ENCODE measurements at regions not wholly inside any gene's neighbourhood (a gene's known extent, or its start where the extent isn't known, plus 50 kb on each side); places are given as distances from the start of the nearest gene placed in this dataset.

- H3K27me3 ChIP-seq (ENCODE audit: low read depth): no peaks in the 10 kb centered on the region
- no peak overlapping the region for H3K27ac ChIP-seq (replicated peaks)
- intact Hi-C loops (cut with micrococcal nuclease): no loop called here
- no peak overlapping the region for H3K4me3 ChIP-seq
- DNase-seq: no peak
- peaks cover 29% of the 10 kb centered on the region for H3K4me1 ChIP-seq
- no peak for TF ChIP-seq CTCF (IDR thresholded peaks at IDR 0.05; ENCODE audit: borderline replicate concordance)
- no peaks in the 10 kb centered on the region for H3K36me3 ChIP-seq
- no peaks in the 10 kb centered on the region for H3K9me3 ChIP-seq (replicated peaks)
Observed at GRCh38 chr10:3928569-3928968, 143.6 kb upstream of the KLF6 start.

- intact Hi-C loops (cut with micrococcal nuclease): no loop called here
- DNase-seq: no peak
- H3K27ac ChIP-seq (replicated peaks): no peak overlapping the region
- H3K4me1 ChIP-seq: peaks cover 29% of the 10 kb centered on the region
- H3K27me3 ChIP-seq (ENCODE audit: low read depth): no peaks in the 10 kb centered on the region
- no peaks in the 10 kb centered on the region for H3K36me3 ChIP-seq
- H3K4me3 ChIP-seq: no peak overlapping the region
- H3K9me3 ChIP-seq (replicated peaks): no peaks in the 10 kb centered on the region
- no peak for TF ChIP-seq CTCF (IDR thresholded peaks at IDR 0.05; ENCODE audit: borderline replicate concordance)
Observed at GRCh38 chr10:3928078-3928477, 143.1 kb upstream of the KLF6 start.

GRCh38 chr10:3926675-3927525 is 141.9 kb upstream of the KLF6 start:
- H3K4me1 ChIP-seq: peaks cover 36% of the 10 kb centered on the region
- intact Hi-C loops (cut with micrococcal nuclease): no loop called here
- H3K36me3 ChIP-seq: no peaks in the 10 kb centered on the region
- no peak for TF ChIP-seq CTCF (IDR thresholded peaks at IDR 0.05; ENCODE audit: borderline replicate concordance)
- no peaks in the 10 kb centered on the region for H3K27me3 ChIP-seq (ENCODE audit: low read depth)
- no peak overlapping the region for H3K4me3 ChIP-seq
- H3K9me3 ChIP-seq (replicated peaks): no peaks in the 10 kb centered on the region
- no peak overlapping the region for H3K27ac ChIP-seq (replicated peaks)
- DNase-seq: no peak

- H3K27me3 ChIP-seq (ENCODE audit: low read depth): no peaks in the 10 kb centered on the region
- no peak overlapping the region for H3K27ac ChIP-seq (replicated peaks)
- intact Hi-C loops (cut with micrococcal nuclease): no loop called here
Observed at GRCh38 chr10:3926258-3926657, 141.2 kb upstream of the KLF6 start.

GRCh38 chr10:3925184-3925583 is 140.2 kb upstream of the KLF6 start:
- no peaks in the 10 kb centered on the region for H3K36me3 ChIP-seq
- intact Hi-C loops (cut with micrococcal nuclease): no loop called here

More at GRCh38 chr10:3926258-3926657, 141.2 kb upstream of the KLF6 start:
- Histone ChIP-seq H3K9me3 (replicated peaks) (no peaks in the 10 kb centered on the region), H3K36me3 (no peaks in the 10 kb centered on the region), H3K4me3 (no peak overlapping the region), H3K4me1 (peaks cover 40% of the 10 kb centered on the region)
- TF ChIP-seq CTCF (IDR thresholded peaks at IDR 0.05; ENCODE audit: borderline replicate concordance): no peak
- DNase-seq: no peak

More at GRCh38 chr10:3925184-3925583, 140.2 kb upstream of the KLF6 start:
- Histone ChIP-seq H3K4me3 (no peak overlapping the region), H3K4me1 (peaks cover 51% of the 10 kb centered on the region), H3K9me3 (replicated peaks) (no peaks in the 10 kb centered on the region), H3K27ac (replicated peaks) (no peak overlapping the region), H3K27me3 (ENCODE audit: low read depth) (no peaks in the 10 kb centered on the region)
- DNase-seq: no peak
- no peak for TF ChIP-seq CTCF (IDR thresholded peaks at IDR 0.05; ENCODE audit: borderline replicate concordance)

Measured in left ventricle myocardium inferior (tissue), 1 donor.